HPDE6-E6E7 (cell line): ENCODE measurements at regions not wholly inside any gene's neighbourhood (a gene's known extent, or its start where the extent isn't known, plus 50 kb on each side); places are given as distances from the start of the nearest gene placed in this dataset.
"Not testable (repeated sequence)": the region's sequence is repeated elsewhere in the genome, so short reads cannot be mapped to it uniquely, and the experiment has no call there.

Experiments
- DNase-seq: peaks from one replicate; pipeline ENCODE4 v3.0.0; 2011; ENCODE audit warnings: missing footprints; ENCODE audit errors: extremely low spot score

DNA sequence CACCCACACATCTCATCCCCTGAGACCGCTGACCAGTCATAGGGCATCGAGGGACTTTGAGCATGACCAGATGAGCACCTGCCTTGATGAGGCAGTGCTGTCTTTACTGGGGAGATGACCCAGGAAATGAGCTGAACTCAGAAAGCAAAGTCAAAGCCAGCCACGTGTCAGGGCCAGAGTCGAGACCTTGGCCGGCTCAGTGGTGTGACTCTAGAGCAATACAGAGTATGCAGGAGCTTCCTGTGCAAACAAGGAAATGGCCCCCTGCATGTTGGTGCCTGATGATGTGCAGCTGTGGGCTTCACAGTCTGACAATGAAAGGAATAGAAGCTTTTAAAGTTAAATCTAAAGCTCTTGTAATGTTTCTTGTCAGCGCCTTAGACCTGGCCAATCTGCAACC is 332.9 kb downstream of the PCNX1 start:
- no peak for DNase-seq

DNA sequence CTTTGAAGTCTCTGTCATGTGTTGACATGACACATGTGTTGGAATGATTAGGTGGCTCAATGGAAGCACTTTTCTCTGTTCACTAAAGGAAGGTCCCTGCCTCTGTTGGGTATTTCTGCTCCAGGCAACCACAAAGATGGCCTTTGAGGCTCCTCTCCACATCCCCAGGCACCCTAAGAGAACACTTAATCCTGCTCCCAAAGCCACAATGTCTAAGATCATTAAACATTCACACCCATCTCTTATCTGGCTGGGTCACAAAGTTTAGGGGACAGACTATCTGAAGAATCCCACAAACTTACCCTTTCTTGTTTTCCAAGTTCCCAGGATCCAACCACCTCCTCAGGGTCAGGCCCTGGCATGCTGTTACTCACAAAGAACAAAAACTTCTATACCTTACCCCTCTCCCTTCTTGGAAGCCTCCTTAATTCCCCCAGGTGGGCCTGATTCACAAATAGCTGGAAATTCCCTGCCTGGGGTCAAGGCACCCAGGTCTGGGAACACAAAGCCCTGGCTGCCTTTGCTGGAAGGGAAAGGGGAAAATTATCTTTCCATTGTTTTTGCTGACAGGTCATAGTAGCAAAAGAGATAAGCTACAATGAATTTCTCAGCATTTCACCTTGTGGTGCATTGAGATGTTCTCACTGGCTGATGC is 333.7 kb downstream of the PCNX1 start:
- no peak for DNase-seq

DNA sequence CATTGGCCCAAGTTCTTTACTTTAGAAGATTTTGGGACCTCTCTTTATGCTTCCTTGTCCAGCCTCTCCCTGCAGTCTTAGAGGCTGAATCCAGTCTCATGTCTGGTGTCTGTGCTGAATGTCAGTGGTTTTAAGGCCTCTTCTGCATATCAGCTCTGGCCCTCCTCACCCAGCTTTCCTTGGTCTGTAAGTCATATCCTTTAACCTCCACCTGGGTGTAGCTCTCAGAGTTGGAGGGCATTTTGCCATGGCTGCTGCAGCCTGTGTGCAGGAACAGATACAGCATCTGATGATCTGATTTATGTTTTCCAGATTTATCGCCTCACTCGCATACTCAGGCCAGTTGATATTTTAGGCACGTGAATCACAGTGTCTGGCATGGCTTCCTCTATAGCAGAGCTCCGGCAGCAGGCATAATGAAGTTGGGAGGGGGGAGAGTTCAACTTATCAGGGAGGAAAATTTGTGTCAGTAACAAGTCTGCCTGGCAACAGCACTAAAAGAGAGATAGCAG is 335.0 kb downstream of the PCNX1 start:
- no peak for DNase-seq

DNA sequence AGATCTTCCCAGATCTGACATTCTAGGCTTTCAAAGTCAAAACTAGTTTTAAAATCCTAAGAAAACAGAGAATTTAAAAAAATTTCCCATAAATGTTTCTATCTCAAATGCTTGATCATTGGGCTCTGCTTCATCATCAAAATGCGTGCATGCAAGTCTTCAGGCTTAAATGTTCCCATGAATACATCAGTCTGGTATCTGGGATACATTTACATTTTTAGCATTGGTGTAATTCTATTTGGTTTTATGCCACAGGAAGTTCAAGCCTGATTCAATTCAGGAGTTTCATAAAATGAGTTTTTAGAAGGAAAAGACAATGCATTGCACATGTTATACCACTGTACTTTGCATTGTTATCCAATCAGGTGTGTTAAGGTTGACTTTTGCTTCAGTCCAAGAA is 336.4 kb downstream of the PCNX1 start:
- DNase-seq = no peak

DNA sequence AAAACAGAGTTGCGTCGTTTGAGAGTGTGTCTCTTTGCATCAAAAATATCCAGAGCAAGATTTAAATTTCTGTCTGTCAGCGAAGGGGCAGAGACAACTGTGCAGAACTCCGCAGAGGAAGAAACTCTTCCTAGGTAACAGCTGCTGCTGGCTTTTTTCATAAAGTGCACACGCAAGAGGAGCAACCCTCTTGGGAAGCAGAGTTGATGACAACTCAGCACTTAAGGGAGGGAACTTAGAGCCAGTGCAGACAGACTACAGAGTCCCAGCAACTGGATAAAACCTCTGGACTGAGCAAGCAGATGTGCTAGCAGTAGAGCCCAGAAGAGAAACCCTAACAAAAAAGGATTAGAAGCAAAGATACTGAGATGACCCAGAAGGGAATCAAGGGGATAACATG is 337.1 kb downstream of the PCNX1 start:
- DNase-seq = no peak

DNA sequence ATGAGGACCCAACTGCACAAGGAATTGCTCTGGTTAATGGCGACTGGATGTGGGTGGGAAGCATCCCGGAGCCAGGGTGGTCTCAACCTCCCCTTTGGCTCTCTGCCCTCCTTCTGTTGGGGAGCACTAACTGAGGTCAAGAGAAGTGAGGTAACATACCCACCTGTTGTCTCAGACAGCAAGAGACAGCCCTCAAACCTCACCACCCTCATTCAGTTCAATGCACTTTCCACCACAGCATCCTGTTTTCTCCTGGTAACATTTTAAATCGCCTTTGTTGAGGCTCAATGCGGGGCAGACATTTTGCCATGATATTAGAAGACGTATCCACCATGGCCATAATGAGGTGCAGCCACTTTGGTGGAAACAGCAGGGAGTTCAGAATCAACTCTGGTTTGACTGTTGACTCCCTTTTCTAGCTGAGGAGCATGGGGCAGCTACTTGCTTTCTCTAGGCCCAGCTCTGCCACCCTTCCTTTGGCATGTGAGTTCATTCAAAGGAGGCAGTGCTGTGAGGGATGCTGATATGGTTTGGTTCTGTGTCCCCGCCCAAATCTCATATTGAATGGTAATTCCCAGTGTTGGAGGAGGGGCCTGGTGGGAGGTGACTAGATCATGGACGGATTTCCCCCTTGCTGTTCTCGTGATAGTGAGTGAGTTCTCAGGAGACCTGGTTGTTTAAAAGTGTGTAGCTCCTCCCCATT is 338.6 kb downstream of the PCNX1 start:
- no peak for DNase-seq

DNA sequence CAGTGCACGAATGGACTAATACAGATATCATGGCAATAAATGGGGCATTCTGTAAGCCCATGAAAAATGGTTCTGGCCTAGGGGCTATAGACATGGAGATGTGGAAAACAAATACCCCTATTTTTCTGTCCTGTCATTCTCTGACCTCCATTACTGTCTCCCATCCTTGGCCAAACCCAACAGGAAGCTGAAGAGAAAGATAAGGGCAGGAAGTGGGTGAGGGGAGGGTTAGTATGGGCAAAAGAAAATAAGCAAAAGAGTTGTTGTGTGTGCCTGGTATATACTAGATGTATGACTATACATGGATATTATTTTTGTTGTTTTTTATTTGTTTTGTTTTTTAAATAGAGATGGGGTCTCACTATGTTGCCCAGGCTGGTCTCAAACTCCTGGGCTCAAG is 339.3 kb downstream of the PCNX1 start:
- no peak for DNase-seq

DNA sequence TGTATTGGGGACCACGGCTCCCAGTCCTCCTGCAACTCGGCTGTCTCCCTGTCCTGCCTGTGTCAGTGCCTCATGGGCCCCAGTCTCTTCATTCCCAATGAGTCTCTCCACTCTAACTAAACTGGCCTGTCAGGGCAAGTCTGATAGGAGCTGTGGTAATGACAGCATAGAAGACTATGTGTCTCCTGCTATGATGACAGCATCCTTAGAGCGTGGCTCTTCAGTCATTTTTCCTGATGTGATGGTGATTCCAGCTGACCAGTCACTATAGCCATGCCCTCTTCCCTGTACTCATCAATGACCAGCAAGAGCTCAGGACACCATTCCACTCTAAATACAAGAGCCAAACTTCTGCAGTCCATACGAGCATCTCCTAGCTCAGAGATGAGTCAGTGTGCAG is 339.8 kb downstream of the PCNX1 start:
- peak; percentile 60 for DNase-seq

DNA sequence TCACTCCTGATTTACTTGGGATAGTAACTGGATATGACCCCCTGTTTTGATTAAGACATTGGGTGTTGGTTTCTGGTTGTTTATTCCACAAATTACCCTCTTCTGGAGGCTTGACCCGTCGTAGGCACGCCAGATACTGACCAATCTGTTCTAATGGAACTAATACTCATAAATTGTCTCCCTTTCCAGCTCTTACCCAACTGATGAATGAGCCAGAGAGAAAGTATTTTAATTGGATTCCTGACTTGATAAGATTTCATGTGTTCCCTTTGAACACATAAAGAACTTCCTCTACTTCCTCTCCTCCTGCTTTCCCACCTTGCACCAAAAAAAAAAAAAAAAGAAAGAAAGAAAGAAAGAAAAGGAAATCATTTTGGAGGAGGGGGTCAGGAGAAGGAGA is 340.9 kb downstream of the PCNX1 start:
- DNase-seq = no peak

DNA sequence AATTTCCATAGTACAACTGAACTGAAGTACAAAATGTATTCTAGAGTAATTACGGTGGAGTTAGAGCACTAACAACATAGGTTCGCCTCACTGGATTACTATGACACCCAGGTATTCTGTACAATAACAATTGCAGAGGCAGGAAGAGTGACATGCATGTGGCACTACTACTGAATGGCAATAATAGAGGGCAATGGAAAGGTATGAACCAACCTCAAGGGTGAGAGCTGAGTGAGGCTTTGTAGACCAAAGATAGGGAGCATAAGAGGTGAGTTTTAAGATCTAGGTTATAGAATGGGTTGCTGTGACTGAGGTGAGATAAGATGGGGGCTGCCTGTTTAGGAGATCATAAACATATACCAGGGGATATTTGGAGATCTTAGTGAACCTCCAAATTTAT is 343.1 kb downstream of the PCNX1 start:
- DNase-seq = no peak

DNA sequence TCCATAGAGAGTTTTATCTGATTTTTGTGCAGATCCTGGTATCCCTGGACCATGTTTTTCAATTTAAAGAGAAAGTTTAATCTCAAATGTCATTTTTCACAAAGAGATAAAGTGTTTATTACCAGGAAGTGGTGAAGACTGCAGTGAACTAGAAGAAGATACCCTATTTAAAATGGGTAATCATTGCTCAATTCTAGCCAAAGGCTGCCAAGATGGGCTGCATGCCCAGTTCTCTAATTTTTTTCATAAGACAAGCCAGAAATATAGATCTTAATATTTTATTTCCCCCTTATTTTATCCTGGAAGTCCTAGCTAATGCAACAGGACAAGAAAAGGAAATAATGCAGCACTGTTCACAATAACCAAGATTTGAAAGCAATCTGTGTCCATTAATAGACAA is 343.5 kb downstream of the PCNX1 start:
- no peak for DNase-seq

DNA sequence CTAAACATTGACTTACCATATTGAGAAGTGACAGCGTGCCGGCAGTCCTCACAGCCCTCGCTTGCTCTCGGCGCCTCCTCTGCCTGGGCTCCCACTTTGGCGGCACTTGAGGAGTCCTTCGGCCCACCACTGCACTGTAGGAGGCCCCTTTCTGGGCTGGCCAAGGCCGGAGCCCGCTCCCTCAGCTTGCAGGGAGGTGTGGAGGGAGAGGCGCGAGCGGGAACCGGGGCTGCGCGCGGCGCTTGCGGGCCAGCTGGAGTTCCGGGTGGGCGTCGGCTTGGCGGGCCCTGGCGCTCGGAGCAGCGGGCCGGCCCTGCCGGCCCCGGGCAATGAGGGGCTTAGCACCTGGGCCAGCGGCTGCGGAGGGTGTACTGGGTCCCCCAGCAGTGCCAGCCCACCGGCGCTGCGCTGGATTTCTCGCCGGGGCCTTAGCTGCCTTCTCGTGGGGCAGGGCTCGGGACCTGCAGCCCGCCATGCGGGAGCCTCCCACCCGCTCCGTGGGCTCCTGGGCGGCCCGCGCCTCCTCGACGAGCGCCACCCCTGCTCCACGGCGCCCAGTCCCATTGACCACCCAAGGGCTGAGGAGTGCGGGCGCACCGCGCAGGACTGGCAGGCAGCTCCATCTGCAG is 346.9 kb downstream of the PCNX1 start:
- DNase-seq = not testable (repeated sequence)

DNA sequence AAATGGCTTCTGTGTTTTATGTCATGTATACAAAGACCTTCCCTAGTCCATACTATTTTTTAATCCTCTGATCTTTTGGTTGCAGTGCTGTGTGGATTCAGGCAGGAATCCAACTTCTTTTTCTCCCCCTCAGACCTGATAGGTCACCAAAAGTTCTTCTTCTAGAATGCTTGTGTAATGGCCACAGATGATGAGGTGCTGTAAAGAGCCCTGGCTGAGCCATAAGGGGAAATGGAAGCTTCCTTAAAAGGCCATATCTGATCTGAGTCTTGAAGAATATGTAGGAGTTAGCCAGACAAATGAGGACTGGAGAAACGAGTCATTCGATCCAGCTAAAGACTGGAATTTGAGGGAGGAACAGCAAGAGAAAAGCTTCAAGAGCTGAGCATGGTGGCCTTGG is 353.9 kb downstream of the PCNX1 start:
- no peak for DNase-seq

DNA sequence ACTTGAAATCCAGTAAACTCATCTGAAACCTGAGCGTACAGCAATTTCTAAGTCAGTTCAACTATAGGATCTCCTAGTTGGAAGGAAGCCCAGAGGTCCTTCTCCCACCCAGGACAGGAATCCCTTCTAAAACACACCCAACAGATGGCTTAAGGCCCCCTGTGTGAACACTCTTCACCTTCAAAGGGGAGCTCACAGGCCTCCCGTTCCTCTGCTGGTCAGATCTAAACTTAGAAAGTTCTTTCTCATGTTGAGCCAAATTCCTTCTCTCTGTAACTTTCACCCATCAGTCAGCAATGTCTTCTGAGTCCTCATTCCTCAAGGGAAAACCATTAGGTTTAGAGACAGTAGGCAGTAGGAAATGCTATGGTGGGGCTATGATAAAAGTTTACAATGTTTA is 355.2 kb downstream of the PCNX1 start:
- no peak for DNase-seq

DNA sequence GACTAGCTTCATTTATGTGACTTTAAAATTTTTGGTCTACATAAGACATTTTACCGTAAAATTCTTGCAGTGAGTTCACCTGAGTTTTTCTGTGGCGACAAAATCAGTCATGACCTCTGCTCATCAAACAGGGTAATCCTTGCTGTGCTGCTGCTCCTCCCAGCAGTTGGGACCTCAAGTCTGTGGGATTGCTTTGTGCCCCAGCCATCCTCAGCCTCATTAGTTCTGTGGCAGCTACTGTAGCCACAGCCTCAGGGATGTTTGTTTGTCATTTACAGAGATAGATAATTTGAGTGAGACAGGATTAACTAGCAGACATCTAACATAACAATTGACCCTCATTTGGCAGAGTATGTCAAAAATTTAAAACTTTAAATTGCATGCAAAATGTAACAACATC is 357.0 kb downstream of the PCNX1 start:
- DNase-seq = no peak

DNA sequence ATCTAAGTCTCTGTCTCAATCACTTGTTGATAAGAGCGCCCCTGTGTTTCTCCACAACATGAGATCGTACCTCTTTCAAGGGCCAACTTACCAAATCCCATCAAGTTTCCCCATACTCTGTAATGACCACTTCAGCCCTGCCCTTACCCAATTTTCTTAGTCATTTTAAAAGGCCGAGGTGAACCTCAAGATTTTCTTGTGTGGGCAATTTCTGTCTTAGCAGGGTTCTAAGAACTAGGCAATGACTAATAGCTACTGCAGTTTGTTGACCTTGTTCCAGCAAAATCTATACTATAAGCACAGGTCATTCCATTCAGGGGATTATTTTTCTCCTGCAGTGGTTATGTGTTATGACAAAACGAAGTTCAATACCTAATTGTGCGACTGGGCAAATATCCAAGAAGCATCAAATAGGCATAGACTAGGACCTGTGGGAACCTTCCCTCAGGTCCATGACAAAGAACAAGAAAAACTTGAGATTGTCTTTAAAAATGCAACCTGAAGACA is 359.8 kb downstream of the PCNX1 start:
- no peak for DNase-seq

DNA sequence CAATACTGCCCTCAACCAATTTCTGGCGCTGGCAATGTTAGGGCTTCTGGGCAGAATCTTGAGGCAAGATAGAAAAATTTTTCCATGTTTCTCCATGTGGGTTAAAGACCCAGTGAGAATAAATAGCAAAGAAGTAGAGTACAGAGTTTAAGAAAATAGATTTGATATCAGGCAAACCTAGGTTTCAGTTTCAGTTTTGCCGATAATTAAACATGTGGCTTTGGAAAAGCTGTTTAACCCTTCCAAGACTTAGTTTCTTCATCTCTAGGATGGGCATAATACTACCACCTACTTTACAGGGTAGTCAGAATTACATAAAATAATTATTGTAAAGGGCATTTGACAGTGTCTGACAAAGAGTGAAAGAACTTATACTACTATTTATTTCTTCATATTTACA is 360.4 kb downstream of the PCNX1 start:
- no peak for DNase-seq

DNA sequence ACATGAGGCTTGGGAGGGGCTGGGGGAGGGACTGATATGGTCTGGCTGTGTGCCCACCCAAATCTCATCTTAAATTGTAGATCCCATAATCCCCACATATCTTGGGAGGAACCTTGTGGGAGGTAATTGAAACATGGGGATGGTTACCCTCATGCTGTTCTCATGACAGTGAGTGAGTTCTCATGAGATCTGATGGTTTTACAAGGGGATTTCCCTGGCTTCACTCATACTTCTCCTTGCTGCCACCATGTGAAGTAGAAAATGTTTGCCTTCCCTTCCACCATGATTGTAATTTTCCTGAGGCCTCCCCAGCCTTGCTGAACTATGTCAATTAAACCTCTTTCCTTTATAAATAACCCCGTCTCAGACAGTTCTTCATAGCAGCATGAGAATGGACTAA is 362.9 kb downstream of the PCNX1 start:
- no peak for DNase-seq

DNA sequence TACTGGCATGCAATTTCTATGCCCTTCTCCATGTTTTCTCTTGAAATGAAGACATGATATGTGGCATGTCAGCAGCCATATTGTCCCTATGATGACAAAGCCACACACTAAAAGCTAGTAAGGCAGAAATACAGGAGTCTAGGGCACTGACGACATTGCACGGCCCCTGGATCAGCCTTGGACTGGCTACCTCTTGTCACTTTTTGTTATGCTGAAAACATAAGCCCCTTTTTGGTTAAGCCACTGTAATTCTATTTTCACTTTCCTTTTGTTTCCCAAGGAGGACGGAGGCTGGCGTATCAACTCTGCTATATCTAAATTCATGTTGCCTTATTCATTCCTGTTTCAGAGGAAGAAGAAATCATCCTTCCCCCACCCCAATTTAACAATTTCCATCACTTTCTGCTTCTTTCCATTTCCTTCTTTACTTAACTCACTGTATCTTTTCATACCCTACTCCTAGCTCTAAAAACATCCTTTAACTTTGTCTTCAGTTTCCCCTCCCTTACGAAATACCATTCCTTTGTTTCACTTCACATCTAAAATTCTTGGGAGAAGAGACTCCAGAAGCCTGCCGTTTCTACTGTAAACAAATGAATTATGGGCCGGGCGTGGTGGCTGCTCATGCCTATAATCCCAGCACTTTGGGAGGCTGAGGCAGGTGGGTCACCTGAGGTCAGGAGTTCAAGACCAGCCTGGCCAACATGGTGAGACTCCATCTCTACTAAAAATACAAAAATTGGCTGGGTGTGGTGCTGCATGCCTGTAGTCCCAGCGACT is 364.1 kb downstream of the PCNX1 start:
- DNase-seq = no peak

DNA sequence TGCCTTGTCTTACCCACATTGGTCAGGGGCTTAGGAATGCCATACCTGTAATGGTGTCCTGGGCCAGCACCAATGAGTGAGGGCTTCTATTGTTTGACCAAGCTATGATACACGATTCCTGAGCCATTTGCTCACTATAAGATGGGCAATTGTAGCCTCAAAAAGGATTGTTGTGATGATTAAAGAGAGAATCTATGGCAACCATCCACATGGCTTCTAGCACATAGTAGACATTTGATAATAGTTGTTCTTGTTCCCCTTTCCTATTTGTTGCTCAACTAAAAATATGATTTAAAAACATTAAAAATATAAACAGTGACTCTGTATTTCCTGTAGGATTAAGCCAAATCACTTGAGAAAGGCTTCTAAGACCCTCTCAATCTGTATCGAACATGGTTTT is 366.1 kb downstream of the PCNX1 start:
- no peak for DNase-seq

DNA sequence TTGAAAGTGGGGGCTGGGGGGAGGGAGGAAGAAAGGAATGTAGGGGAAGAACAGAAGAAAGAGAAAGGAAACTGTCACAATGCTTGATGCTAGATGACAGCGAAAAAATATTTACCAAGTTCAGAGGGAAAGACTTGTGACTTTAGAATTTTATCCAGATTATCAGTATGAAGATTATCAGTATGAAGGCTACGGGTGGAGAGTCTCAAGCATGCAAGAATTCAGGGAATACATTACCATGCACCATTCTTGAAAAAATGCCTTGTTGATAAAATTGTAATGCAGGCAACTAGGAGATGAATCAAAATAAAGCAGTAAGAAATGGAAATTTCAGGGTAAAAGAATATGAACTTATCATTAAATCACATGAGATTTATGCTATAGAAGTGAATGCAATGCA is 376.8 kb downstream of the PCNX1 start:
- no peak for DNase-seq

DNA sequence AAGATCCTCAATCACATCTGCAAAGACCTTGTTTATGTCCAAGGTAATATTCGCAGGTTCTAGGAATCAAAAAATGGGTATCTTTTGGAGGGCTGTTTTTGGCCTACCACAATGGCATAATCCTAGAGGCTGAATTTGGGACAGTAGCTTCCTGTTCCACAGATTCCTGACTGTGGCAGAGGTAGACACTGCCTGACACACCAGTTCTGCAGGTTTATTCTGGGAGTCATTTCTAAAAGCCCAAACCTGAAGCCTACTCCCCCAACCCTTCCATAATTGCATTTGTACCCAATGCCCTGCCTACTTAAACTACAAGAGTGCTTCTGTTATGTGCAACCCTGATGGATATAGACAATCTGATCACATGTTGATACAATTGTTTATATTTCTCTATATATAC is 378.9 kb downstream of the PCNX1 start:
- DNase-seq = no peak
